HG02763 (cell line): ENCODE measurements at regions not wholly inside any gene's neighbourhood (a gene's known extent, or its start where the extent isn't known, plus 50 kb on each side); places are given as distances from the start of the nearest gene placed in this dataset.
"Not testable (repeated sequence)": the region's sequence is repeated elsewhere in the genome, so short reads cannot be mapped to it uniquely, and the experiment has no call there.

Experiments
- ATAC-seq: cut with Tn5 transposase; IDR thresholded peaks from one replicate; pipeline ENCODE4 v1.9.1; 2021; ENCODE audit warnings: mild to moderate bottlenecking, moderate library complexity; ENCODE audit not compliant: unreplicated experiment

GRCh38 chr13:87295636-87296035 is 375.5 kb upstream of the SLITRK5 start:
- ATAC-seq = no peak

GRCh38 chr13:87302034-87302433 is 369.1 kb upstream of the SLITRK5 start:
- no peak for ATAC-seq

- no peak for ATAC-seq
Observed at GRCh38 chr13:87302931-87303330, 368.2 kb upstream of the SLITRK5 start.

- no peak for ATAC-seq
Observed at GRCh38 chr13:87311165-87311564, 360.0 kb upstream of the SLITRK5 start.

DNA sequence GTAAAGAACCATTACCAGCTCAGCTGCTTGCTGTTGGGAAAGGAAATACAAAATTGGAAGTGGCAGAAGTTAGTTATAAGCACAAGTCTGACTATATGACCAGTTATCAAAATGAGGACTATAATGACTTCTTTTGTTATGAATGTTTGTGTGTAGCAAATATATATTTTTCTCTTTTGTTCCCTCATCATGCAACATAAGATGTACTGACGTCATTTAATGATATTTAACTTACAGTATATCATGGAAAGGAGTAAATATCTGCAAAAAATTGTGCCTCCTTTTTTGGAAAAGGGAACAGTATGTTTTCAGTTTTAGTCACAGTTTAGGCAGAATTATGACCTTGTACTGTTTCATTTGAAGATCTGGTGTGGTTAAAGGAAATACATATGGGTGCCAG is 356.3 kb upstream of the SLITRK5 start:
- ATAC-seq = no peak

DNA sequence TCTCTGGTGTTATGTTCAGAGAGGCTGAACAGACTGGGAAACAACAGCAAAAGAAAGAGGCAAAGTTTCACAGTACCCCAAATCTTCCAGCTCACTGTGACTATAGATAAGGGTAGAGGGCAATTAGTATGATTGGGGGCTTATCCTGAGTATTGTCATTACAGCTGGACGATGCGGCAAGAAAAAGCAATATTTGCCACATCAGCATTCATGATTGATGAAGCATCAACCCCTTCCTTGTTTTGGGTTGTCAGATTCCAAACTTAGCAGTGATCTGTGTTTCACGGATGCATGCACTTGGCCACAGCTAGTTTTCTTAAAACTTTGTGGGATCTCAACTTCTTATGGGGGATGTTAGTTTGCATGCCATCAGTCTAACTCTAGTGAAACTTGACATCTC is 348.8 kb upstream of the SLITRK5 start:
- ATAC-seq = no peak

DNA sequence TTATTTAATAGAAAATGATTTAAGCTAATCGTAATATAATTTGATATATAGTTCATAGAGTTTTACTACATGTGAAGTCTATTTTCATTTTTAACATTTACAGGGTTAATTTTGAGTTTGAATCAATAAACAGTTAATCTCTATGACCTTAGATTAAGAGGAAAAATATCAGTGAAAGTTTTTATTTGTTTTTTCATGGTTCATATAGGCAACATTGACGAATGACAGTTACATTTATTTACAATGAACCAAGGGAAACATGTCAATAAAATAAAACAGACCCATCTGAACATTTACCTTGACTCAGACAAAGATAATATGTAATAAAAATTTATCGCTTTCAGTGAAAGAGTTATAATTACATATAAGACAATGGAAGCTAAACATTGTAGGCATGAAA is 346.6 kb upstream of the SLITRK5 start:
- ATAC-seq = no peak

DNA sequence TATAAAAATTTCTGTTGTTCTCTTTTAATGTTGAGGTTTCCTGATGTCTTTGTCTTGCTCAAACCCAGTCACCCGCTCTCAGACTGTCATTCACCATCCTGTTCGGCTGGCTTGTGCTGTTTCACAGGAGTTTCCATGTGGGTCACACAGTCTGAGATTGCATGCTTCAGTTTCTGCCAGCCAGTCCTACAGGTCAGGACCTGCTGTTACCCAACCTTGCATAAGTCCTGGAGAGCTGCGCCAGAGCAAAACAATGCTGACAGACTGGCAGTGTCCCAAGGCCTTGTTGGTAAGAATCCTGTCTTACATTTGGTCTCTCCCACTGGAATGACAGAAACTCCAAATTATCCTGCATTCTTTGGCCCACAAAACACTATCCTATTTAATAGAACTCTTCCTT is 340.0 kb upstream of the SLITRK5 start:
- ATAC-seq = no peak

- ATAC-seq = no peak
Observed at GRCh38 chr13:87333599-87333998, 337.6 kb upstream of the SLITRK5 start.

- no peak for ATAC-seq
Observed at GRCh38 chr13:87334176-87334575, 337.0 kb upstream of the SLITRK5 start.

DNA sequence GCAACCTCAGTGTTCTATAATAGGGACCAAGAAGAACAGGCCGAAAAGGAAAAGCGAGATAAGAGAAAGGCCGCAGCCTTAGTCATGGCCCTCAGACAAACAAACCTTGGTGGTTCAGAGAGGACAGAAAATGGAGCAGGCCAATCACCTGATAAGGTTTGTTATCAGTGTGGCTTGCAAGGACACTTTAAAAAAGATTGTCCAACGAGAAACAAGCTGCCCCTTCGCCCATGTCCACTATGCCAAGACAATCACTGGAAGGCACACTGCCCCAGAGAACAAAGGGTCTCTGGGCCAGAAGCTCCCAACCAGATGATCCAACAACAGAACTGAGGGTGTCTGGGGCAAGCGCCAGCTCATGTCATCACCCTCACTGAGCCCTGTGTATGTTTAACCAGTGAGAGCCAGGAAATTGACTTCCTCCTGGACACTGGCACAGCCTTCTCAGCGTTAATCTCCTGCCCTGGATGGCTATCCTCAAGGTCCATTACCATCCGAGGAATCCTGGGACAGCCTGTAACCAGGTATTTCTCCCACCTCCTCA is 334.8 kb upstream of the SLITRK5 start:
- ATAC-seq = not testable (repeated sequence)

DNA sequence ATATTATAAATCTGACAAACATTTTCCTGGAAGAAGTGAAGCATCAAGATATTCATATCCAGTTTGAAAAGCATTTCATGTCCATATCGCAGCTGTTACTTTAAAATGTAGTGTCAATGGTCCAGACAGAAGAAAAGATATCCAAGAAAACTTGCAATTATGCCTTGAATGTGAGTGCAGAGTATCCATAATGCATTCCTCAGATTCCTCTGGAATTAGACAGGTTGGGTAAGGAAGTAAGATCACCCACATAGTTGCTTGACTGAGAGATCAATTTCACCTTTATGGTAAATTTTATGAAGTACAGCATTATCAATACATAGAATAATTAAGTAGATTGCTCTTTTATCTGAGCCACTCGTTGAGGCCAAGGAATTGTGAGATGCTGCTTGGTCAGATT is 327.0 kb upstream of the SLITRK5 start:
- no peak for ATAC-seq

DNA sequence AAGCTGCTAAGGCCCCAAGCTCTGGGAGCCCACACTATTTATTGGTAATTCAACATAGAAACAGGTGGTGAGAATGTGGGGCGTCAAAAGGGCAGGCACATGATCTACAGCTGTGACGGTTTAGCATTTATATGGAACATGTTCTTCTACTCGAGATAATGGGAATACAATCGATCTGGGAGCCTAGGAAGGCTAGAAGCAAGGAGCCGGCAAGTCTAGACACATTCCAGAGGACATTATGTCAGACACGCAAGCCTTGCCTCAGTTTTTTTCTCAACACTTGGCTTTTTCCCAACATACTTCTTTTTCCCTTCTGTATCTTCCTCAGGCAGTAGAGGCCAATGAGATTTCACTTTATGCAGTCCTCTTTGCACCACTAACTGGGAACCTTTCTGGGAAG is 315.7 kb upstream of the SLITRK5 start:
- no peak for ATAC-seq

DNA sequence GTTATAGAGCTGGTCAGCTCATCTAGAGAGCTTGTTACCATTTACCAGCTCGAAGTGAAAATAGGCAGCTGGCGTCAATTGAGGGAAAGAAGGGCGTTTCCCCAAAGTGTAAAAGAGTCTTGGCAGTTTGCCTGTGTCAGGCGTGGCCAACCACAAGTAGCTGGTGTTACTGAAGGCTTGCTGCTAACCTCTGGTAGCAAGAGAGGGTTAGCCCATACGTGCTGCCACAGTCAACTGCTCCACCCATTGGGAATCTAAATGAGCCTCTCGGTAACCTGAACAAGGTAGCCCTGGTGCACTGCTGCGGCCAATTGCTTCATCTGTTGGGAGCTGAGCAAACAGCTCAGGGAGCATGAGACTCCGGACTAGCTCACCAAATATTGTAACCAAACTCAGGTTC is 314.9 kb upstream of the SLITRK5 start:
- no peak for ATAC-seq

- no peak for ATAC-seq
Observed at GRCh38 chr13:87358319-87358718, 312.9 kb upstream of the SLITRK5 start.

DNA sequence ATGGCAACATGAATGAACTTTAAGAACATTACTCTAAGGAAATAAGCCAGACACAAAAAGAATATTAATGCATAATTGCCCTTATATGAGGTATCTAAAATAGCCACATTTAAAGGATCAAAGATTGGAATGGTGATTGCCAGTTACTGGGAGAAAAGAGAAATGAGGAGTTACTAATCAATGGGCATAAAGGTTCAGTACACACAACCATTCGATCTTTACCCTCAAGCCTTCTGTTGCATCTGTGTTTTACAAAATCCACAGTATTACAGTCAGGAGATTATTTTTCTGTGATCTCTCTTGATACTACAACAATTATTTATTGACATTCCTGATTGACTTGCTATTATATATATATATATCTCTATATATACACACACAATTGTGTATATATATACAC is 310.0 kb upstream of the SLITRK5 start:
- ATAC-seq = no peak

DNA sequence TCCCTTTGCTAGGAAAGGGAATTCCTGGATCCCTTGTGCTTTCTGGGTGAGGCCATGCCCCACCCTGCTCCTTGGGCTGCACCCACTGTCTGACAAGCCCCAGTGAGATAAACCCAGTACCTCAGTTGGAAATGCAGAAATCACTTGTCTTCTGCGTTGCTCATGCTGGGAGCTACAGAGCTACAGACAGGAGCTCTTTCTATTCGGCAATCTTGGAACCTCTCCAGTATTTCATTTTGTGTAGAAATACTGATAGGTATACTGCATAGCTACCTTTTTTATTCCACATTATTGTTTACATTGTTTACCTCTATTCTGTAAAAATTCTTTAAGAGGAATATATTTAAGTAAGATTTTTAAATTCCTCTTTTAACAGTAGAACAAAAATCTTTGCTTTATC is 302.5 kb upstream of the SLITRK5 start:
- no peak for ATAC-seq

GRCh38 chr13:87376081-87376480 is 295.1 kb upstream of the SLITRK5 start:
- ATAC-seq = no peak

GRCh38 chr13:87384099-87384498 is 287.1 kb upstream of the SLITRK5 start:
- ATAC-seq = no peak

DNA sequence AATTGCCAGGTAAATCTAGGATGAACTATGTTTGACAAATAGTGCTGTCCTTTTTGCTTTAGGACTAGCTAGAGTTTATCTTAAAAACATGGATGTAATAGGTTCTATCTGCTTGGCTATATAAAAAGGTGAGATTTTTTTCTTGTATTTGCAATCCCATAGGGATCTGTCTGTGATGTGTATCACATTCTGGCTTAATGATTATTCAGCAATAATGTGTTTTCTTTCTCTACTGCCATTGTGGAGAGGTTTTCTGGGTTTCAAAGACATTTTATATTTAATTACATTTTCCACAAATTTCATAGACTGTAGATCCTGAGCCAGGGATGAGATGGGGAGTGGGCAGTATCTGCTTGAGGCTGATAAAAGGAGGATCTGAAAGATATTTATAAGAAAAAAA is 277.8 kb upstream of the SLITRK5 start:
- ATAC-seq = no peak

GRCh38 chr13:87398047-87398446 is 273.1 kb upstream of the SLITRK5 start:
- no peak for ATAC-seq

DNA sequence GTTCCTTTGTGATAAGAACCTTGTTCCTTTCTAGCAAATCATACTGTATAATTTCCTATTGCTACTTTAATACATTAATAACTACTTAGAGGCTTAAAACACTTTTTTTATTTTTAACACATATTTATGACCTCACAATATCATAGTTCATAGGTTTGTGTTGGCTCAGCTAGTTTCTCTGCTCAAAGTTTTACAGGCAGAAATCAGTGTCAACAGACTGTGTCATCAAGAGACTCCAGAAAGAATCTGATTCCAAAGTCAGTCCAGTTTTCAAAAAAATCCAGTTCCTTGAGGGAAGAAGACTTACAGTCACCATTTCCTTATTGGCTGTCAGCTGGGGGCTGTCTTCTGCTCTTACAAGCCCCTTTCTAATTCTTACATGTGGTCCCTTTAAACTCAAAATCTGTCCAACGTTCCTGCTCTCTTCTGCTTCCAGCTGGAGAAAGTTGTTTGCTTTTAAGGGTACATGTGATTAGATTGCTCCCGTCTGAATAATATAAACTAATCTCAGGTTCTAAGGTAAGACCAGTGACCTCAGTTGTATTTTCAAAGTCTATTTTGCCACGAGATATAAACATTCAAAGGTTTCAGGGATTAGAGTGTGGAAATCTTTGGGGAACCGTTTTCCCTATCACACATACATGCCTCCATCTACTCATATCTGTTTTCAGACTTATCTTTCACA is 267.3 kb upstream of the SLITRK5 start:
- ATAC-seq = no peak

- ATAC-seq = no peak
Observed at GRCh38 chr13:87426742-87427141, 244.4 kb upstream of the SLITRK5 start.
